ENCODE measurements at regions not wholly inside any gene's neighbourhood (a gene's known extent, or its start where the extent isn't known, plus 50 kb on each side); places are given as distances from the start of the nearest gene placed in this dataset.

GRCh38 chr11:110897035-110897434, 184.8 kb upstream of the ARHGAP20 start:
- TF ChIP-seq ATF2 (CRISPR knock-in tag; IDR thresholded peaks at IDR 0.05; ENCODE audit: borderline replicate concordance, low read depth): no peak
- TF ChIP-seq CTCF (IDR thresholded peaks at IDR 0.05): no peak
- TF ChIP-seq ARID4B (CRISPR knock-in tag; IDR thresholded peaks at IDR 0.05; ENCODE audit: borderline replicate concordance): no peak
